KMS-11 (cell line): ENCODE measurements at regions not wholly inside any gene's neighbourhood (a gene's known extent, or its start where the extent isn't known, plus 50 kb on each side); places are given as distances from the start of the nearest gene placed in this dataset.

ENCODE experiments used
- H2AFZ ChIP-seq: fragments of 200-600 bp; sonication (generic); 2 replicates; pipeline ENCODE4 v1.6.1; 2016; ENCODE audit warnings: antibody characterized with exemption, mixed run types, low read depth
- H3K27ac ChIP-seq: fragments of 200-600 bp; sonication (generic); 2 replicates; pipeline ENCODE4 v1.6.1; 2016; ENCODE audit warnings: mild to moderate bottlenecking, mixed run types
- H3K27me3 ChIP-seq: fragments of 200-600 bp; sonication (generic); 2 replicates; pipeline ENCODE4 v1.6.1; 2017; ENCODE audit warnings: mild to moderate bottlenecking, low read depth, mixed run types, moderate library complexity; ENCODE audit not compliant: insufficient read depth
- H3K36me3 ChIP-seq: fragments of 200-600 bp; sonication (generic); 2 replicates; pipeline ENCODE4 v1.6.1; 2017; ENCODE audit warnings: mild to moderate bottlenecking, mixed run types; ENCODE audit not compliant: insufficient read depth
- H3K4me1 ChIP-seq: fragments of 200-600 bp; sonication (generic); 2 replicates; pipeline ENCODE4 v1.6.1; 2016; ENCODE audit warnings: mild to moderate bottlenecking, low read depth, mixed run types; ENCODE audit not compliant: poor library complexity, severe bottlenecking
- H3K4me2 ChIP-seq: fragments of 200-600 bp; sonication (generic); 2 replicates; pipeline ENCODE4 v1.7.0; 2016; ENCODE audit warnings: mild to moderate bottlenecking, mixed run types
- H3K4me3 ChIP-seq: fragments of 200-600 bp; sonication (generic); IDR thresholded peaks from 2 replicates; pipeline ENCODE4 v1.6.1; 2017; ENCODE audit warnings: low read depth, low read length, mixed read lengths; ENCODE audit not compliant: insufficient read depth
- H3K79me2 ChIP-seq: fragments of 200-600 bp; sonication (generic); 2 replicates; pipeline ENCODE4 v1.6.1; 2016; ENCODE audit warnings: low read depth, mixed run types; ENCODE audit not compliant: insufficient read depth
- H3K9ac ChIP-seq: fragments of 200-600 bp; sonication (generic); 2 replicates; pipeline ENCODE4 v1.6.1; 2016; ENCODE audit warnings: mild to moderate bottlenecking, mixed run types
- H4K20me1 ChIP-seq: fragments of 200-600 bp; sonication (generic); 2 replicates; pipeline ENCODE4 v1.6.1; 2016; ENCODE audit warnings: mild to moderate bottlenecking, mixed run types; ENCODE audit not compliant: insufficient read depth
- CTCF ChIP-seq: fragments of 200-600 bp; sonication (generic); conservative IDR thresholded peaks from 2 replicates; pipeline ENCODE4 v1.6.1; 2017; ENCODE audit warnings: low read depth, mild to moderate bottlenecking, antibody characterized with exemption, low read length, moderate library complexity, mixed read lengths

GRCh38 chr7:131131746-131132431 is 195.8 kb upstream of the MKLN1 start:
- Histone ChIP-seq H3K4me3 (no peak overlapping the region), H3K4me2 (no peak overlapping the region), H3K36me3 (no peaks in the 10 kb centered on the region), H4K20me1 (no peaks in the 10 kb centered on the region), H2AFZ (no peak overlapping the region), H3K27me3 (no peaks in the 10 kb centered on the region), H3K4me1 (peaks cover 22% of the 10 kb centered on the region), H3K9ac (no peak overlapping the region), H3K27ac (no peak overlapping the region), H3K79me2 (no peaks in the 10 kb centered on the region)
- no peak for TF ChIP-seq CTCF

- no peaks in the 10 kb centered on the region for H3K27me3 ChIP-seq
- no peak for TF ChIP-seq CTCF
- H3K36me3 ChIP-seq = no peaks in the 10 kb centered on the region
- no peak overlapping the region for H3K27ac ChIP-seq
- H2AFZ ChIP-seq = no peak overlapping the region
- H3K4me2 ChIP-seq = no peak overlapping the region
- H4K20me1 ChIP-seq = no peaks in the 10 kb centered on the region
- no peak overlapping the region for H3K4me3 ChIP-seq
- no peak overlapping the region for H3K9ac ChIP-seq
- H3K4me1 ChIP-seq = peaks cover 21% of the 10 kb centered on the region
- H3K79me2 ChIP-seq = no peaks in the 10 kb centered on the region
These were observed 188.2 kb upstream of the MKLN1 start for GRCh38 chr7:131139462-131139861.

GRCh38 chr7:131141443-131141967 is 186.2 kb upstream of the MKLN1 start:
- Histone ChIP-seq H4K20me1 (no peaks in the 10 kb centered on the region), H3K36me3 (no peaks in the 10 kb centered on the region), H3K4me3 (no peak overlapping the region), H3K27me3 (no peaks in the 10 kb centered on the region), H3K4me2 (no peak overlapping the region), H3K4me1 (peaks cover 10% of the 10 kb centered on the region), H2AFZ (no peak overlapping the region), H3K27ac (no peak overlapping the region), H3K9ac (no peak overlapping the region), H3K79me2 (no peaks in the 10 kb centered on the region)
- no peak for TF ChIP-seq CTCF

- Histone ChIP-seq H4K20me1 (no peaks in the 10 kb centered on the region), H3K36me3 (no peaks in the 10 kb centered on the region), H2AFZ (no peak overlapping the region), H3K9ac (no peak overlapping the region), H3K79me2 (no peaks in the 10 kb centered on the region), H3K27ac (no peak overlapping the region), H3K4me1 (no peaks in the 10 kb centered on the region), H3K4me2 (no peak overlapping the region), H3K4me3 (no peak overlapping the region), H3K27me3 (no peaks in the 10 kb centered on the region)
- no peak for TF ChIP-seq CTCF
These were observed 183.8 kb upstream of the MKLN1 start for GRCh38 chr7:131143869-131144268.
